NT2/D1 (cell line): ENCODE measurements at regions not wholly inside any gene's neighbourhood (a gene's known extent, or its start where the extent isn't known, plus 50 kb on each side); places are given as distances from the start of the nearest gene placed in this dataset.

Experiments
- SUZ12 ChIP-seq: IDR thresholded peaks from 2 replicates; pipeline ENCODE4 v1.6.1; 2011; ENCODE audit not compliant: insufficient read length, insufficient read depth; ENCODE audit errors: extremely low read depth
- YY1 ChIP-seq: IDR thresholded peaks from 2 replicates; pipeline ENCODE4 v1.6.1; 2011; ENCODE audit not compliant: insufficient read length, insufficient read depth

- TF ChIP-seq YY1 (no peak), SUZ12 (no peak)
Measured at GRCh38 chr2:61645911-61646310, 107.8 kb upstream of the XPO1 start.
